ENCODE measurements at regions not wholly inside any gene's neighbourhood (a gene's known extent, or its start where the extent isn't known, plus 50 kb on each side); places are given as distances from the start of the nearest gene placed in this dataset.

DNA sequence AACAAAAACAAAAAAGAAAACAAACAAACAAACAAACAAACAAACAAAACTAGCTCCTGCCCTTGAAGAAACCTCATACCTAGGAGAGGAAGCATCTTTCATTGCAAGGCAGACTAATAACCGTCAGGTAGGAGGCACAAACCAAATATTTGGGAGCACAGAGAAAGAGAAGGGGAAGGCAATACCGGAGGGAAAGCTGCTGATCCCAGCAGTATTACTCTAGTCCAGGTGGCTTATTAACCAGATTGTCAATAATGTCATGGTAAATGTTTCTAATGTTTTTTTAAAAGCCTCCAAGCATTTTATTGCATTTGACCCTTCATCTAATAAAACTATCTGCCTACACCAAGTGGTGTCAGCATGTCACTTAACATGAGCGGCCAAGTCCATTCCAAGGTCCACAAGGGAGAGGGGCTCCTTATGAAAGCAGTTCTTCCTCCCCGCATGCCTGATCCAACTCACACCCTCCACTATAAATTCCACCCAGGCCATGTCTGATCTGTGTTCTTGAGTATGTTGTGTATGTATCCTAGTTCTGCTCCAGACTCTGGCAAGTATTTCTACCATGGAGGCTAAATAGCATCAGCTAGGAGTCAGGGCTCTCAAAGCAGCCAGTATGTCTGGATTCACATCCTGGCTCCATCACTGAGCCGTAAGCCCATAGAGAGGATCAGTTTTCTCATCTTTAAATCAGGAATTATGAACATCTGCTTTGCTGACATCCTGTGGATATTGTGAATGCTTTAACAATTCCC lies 208.1 kb upstream of the TENM4 start:
- TF ChIP-seq, protein P1, sequence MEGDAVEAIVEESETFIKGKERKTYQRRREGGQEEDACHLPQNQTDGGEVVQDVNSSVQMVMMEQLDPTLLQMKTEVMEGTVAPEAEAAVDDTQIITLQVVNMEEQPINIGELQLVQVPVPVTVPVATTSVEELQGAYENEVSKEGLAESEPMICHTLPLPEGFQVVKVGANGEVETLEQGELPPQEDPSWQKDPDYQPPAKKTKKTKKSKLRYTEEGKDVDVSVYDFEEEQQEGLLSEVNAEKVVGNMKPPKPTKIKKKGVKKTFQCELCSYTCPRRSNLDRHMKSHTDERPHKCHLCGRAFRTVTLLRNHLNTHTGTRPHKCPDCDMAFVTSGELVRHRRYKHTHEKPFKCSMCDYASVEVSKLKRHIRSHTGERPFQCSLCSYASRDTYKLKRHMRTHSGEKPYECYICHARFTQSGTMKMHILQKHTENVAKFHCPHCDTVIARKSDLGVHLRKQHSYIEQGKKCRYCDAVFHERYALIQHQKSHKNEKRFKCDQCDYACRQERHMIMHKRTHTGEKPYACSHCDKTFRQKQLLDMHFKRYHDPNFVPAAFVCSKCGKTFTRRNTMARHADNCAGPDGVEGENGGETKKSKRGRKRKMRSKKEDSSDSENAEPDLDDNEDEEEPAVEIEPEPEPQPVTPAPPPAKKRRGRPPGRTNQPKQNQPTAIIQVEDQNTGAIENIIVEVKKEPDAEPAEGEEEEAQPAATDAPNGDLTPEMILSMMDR (IDR thresholded peaks at IDR 0.05): no peak
- no peak for TF ChIP-seq POLR2A (IDR thresholded peaks at IDR 0.05)
